ENCODE measurements at regions not wholly inside any gene's neighbourhood (a gene's known extent, or its start where the extent isn't known, plus 50 kb on each side); places are given as distances from the start of the nearest gene placed in this dataset.
A peak's percentile ranks its signal among the peaks of the same experiment; 100 is the strongest.

- TF ChIP-seq NKRF (conservative IDR thresholded peaks at IDR 0.05), result no peak
- TF ChIP-seq ZNF24 (IDR thresholded peaks at IDR 0.05), result no peak
- no peak for TF ChIP-seq KDM1A (IDR thresholded peaks at IDR 0.05; ENCODE audit: borderline replicate concordance)
- TF ChIP-seq MTA3 (IDR thresholded peaks at IDR 0.05; ENCODE audit: borderline replicate concordance, low read length), result no peak
- TF ChIP-seq CTCF (IDR thresholded peaks at IDR 0.05 in 2 of 3, conservative IDR thresholded peaks at IDR 0.05 in 1 of 3; ENCODE audit: control insufficient read depth in 2 of 3, extremely low read depth in 1 of 3, insufficient read depth in 1 of 3, low read depth in 3 of 3, low read length in 3 of 3), result no peak
- no peak for TF ChIP-seq CHD4 (IDR thresholded peaks at IDR 0.05)
- no peak for TF ChIP-seq TCF12 (IDR thresholded peaks at IDR 0.05; ENCODE audit: low read depth, low read length)
- no peak for TF ChIP-seq YBX1 (IDR thresholded peaks at IDR 0.05)
- peak; percentile 58 for TF ChIP-seq MEF2B (IDR thresholded peaks at IDR 0.05; ENCODE audit: partially characterized antibody, poor library complexity, severe bottlenecking)
- TF ChIP-seq, protein P1, sequence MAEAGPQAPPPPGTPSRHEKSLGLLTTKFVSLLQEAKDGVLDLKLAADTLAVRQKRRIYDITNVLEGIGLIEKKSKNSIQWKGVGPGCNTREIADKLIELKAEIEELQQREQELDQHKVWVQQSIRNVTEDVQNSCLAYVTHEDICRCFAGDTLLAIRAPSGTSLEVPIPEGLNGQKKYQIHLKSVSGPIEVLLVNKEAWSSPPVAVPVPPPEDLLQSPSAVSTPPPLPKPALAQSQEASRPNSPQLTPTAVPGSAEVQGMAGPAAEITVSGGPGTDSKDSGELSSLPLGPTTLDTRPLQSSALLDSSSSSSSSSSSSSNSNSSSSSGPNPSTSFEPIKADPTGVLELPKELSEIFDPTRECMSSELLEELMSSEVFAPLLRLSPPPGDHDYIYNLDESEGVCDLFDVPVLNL (IDR thresholded peaks at IDR 0.05; ENCODE audit: low read depth, low read length), result no peak
- peak; percentile 48; the same call in 1 of the 2 replicates for TF ChIP-seq ATF2 (IDR thresholded peaks at IDR 0.05; ENCODE audit: low read length)
- TF ChIP-seq, protein P2, sequence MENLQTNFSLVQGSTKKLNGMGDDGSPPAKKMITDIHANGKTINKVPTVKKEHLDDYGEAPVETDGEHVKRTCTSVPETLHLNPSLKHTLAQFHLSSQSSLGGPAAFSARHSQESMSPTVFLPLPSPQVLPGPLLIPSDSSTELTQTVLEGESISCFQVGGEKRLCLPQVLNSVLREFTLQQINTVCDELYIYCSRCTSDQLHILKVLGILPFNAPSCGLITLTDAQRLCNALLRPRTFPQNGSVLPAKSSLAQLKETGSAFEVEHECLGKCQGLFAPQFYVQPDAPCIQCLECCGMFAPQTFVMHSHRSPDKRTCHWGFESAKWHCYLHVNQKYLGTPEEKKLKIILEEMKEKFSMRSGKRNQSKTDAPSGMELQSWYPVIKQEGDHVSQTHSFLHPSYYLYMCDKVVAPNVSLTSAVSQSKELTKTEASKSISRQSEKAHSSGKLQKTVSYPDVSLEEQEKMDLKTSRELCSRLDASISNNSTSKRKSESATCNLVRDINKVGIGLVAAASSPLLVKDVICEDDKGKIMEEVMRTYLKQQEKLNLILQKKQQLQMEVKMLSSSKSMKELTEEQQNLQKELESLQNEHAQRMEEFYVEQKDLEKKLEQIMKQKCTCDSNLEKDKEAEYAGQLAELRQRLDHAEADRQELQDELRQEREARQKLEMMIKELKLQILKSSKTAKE (IDR thresholded peaks at IDR 0.05; ENCODE audit: low read depth, poor library complexity, severe bottlenecking), result peak; percentile 44
- TF ChIP-seq SPI1 (IDR thresholded peaks at IDR 0.05; ENCODE audit: borderline replicate concordance, insufficient read depth, low read depth, low read length), result no peak
- no peak for TF ChIP-seq NFYA (IDR thresholded peaks at IDR 0.05; ENCODE audit: borderline replicate concordance, low read depth, low read length)
- TF ChIP-seq, protein P3, sequence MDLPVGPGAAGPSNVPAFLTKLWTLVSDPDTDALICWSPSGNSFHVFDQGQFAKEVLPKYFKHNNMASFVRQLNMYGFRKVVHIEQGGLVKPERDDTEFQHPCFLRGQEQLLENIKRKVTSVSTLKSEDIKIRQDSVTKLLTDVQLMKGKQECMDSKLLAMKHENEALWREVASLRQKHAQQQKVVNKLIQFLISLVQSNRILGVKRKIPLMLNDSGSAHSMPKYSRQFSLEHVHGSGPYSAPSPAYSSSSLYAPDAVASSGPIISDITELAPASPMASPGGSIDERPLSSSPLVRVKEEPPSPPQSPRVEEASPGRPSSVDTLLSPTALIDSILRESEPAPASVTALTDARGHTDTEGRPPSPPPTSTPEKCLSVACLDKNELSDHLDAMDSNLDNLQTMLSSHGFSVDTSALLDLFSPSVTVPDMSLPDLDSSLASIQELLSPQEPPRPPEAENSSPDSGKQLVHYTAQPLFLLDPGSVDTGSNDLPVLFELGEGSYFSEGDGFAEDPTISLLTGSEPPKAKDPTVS (IDR thresholded peaks at IDR 0.05; ENCODE audit: low read depth, low read length), result no peak
- no peak for TF ChIP-seq BRCA1 (IDR thresholded peaks at IDR 0.05; ENCODE audit: low read depth, low read length)
- peak; percentile 85 for TF ChIP-seq MEF2A (IDR thresholded peaks at IDR 0.05; ENCODE audit: insufficient read depth, low read depth, low read length)
- no peak for TF ChIP-seq RAD21 (IDR thresholded peaks at IDR 0.05; ENCODE audit: insufficient read depth, low read depth, low read length)
- no peak for TF ChIP-seq CHD2 (IDR thresholded peaks at IDR 0.05; ENCODE audit: borderline replicate concordance, low read depth, low read length)
- no peak for TF ChIP-seq CBX5 (IDR thresholded peaks at IDR 0.05; ENCODE audit: low read depth)
These were observed 207.6 kb downstream of the OGFRL1 start (continued) for GRCh38 chr6:71496018-71496721.
